GM23248 (cell line): ENCODE measurements at regions not wholly inside any gene's neighbourhood (a gene's known extent, or its start where the extent isn't known, plus 50 kb on each side); places are given as distances from the start of the nearest gene placed in this dataset.

Experiments
- EZH2 ChIP-seq: fragments of 200-600 bp; sonication (generic); IDR thresholded peaks from 2 replicates; pipeline ENCODE4 v1.6.1; 2018; ENCODE audit warnings: antibody characterized with exemption, mild to moderate bottlenecking; ENCODE audit not compliant: insufficient read depth, poor library complexity, severe bottlenecking
- EZH2phosphoT487 ChIP-seq: fragments of 200-600 bp; sonication (generic); IDR thresholded peaks from 2 replicates; pipeline ENCODE4 v1.6.1; 2018; ENCODE audit warnings: antibody characterized with exemption, moderate library complexity, mild to moderate bottlenecking, low read depth; ENCODE audit not compliant: insufficient read depth

DNA sequence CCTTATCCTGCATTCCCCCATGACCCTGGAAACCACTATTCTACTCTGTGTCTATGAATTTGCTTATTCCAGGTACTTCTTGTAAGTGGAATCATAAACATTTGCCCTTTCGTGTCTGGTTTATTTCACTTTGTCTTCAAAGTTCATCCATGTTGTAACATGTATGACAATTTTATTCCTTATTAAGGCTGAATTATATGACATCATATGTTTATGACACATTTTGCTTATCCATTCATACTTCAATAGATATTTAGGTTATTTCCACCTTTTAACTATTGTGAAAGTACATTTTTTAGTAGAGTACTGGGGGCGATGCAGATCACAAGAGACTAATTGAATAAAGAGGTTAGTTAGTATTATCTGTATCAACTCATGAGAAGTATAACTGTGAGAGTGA, 591.6 kb downstream of the UTRN start:
- TF ChIP-seq EZH2phosphoT487 (no peak), EZH2 (no peak)
